HL-60 (cell line): ENCODE measurements at regions not wholly inside any gene's neighbourhood (a gene's known extent, or its start where the extent isn't known, plus 50 kb on each side); places are given as distances from the start of the nearest gene placed in this dataset.

ENCODE experiments used
- GABPA ChIP-seq: IDR thresholded peaks from 2 replicates; pipeline ENCODE4 v1.6.1; 2012; ENCODE audit warnings: low read depth
- POLR2AphosphoS5 ChIP-seq: IDR thresholded peaks from 2 replicates; pipeline ENCODE4 v1.6.1; 2012; ENCODE audit warnings: low read depth
- SPI1 ChIP-seq: IDR thresholded peaks from 2 replicates; pipeline ENCODE4 v1.6.1; 2012; ENCODE audit warnings: low read depth, mild to moderate bottlenecking, borderline replicate concordance
- TF ChIP-seq, protein P1 (sequence below): IDR thresholded peaks from one replicate; pipeline ENCODE4 v1.5.1; 2011; ENCODE audit warnings: low read length, control low read depth, inconsistent platforms; ENCODE audit not compliant: insufficient read depth
- TF ChIP-seq, protein P2 (sequence below): IDR thresholded peaks from 2 replicates; pipeline ENCODE4 v1.6.1; 2012; ENCODE audit warnings: low read depth; ENCODE audit not compliant: insufficient replicate concordance

DNA sequence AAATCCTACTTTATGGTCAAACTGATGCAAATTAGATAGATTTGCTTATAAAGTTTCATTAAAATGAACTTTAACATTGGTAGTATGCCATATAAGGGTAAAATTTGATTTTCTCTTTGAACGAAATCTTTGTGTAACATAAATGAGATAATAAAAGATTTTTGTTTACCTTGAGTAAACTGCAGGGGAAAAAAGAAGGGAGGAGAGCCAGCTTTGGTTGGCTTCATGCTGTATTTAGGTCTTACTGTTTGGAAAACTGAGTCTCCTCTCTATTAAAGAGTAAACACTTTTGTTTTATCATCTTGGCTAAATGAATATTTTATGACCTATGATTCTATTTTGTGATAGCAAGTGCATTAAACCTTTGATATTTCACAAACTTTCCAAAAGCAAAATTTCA is 267.6 kb downstream of the IPO8 start:
- TF ChIP-seq POLR2AphosphoS5 (no peak), GABPA (no peak), SPI1 (no peak)
- TF ChIP-seq, protein P1, sequence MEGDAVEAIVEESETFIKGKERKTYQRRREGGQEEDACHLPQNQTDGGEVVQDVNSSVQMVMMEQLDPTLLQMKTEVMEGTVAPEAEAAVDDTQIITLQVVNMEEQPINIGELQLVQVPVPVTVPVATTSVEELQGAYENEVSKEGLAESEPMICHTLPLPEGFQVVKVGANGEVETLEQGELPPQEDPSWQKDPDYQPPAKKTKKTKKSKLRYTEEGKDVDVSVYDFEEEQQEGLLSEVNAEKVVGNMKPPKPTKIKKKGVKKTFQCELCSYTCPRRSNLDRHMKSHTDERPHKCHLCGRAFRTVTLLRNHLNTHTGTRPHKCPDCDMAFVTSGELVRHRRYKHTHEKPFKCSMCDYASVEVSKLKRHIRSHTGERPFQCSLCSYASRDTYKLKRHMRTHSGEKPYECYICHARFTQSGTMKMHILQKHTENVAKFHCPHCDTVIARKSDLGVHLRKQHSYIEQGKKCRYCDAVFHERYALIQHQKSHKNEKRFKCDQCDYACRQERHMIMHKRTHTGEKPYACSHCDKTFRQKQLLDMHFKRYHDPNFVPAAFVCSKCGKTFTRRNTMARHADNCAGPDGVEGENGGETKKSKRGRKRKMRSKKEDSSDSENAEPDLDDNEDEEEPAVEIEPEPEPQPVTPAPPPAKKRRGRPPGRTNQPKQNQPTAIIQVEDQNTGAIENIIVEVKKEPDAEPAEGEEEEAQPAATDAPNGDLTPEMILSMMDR = no peak
- TF ChIP-seq, protein P2, sequence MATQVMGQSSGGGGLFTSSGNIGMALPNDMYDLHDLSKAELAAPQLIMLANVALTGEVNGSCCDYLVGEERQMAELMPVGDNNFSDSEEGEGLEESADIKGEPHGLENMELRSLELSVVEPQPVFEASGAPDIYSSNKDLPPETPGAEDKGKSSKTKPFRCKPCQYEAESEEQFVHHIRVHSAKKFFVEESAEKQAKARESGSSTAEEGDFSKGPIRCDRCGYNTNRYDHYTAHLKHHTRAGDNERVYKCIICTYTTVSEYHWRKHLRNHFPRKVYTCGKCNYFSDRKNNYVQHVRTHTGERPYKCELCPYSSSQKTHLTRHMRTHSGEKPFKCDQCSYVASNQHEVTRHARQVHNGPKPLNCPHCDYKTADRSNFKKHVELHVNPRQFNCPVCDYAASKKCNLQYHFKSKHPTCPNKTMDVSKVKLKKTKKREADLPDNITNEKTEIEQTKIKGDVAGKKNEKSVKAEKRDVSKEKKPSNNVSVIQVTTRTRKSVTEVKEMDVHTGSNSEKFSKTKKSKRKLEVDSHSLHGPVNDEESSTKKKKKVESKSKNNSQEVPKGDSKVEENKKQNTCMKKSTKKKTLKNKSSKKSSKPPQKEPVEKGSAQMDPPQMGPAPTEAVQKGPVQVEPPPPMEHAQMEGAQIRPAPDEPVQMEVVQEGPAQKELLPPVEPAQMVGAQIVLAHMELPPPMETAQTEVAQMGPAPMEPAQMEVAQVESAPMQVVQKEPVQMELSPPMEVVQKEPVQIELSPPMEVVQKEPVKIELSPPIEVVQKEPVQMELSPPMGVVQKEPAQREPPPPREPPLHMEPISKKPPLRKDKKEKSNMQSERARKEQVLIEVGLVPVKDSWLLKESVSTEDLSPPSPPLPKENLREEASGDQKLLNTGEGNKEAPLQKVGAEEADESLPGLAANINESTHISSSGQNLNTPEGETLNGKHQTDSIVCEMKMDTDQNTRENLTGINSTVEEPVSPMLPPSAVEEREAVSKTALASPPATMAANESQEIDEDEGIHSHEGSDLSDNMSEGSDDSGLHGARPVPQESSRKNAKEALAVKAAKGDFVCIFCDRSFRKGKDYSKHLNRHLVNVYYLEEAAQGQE = no peak
